GM12878 (cell line): ENCODE measurements at regions not wholly inside any gene's neighbourhood (a gene's known extent, or its start where the extent isn't known, plus 50 kb on each side); places are given as distances from the start of the nearest gene placed in this dataset.

Source experiments
- ATAC-seq: fragments of 200-7000 bp; cut with Tn5 transposase; 3 replicates; pipeline ENCODE4 v1.9.1; 2020; ENCODE audit warnings: mild to moderate bottlenecking, moderate library complexity
- BruUV-seq: library from RNA; stranded (reverse); fragments of 400-500 nt; replicated peaks from 2 replicates; lab custom pipeline; 2021; lab: Mats Ljungman, UMichigan
- CTCF ChIA-PET: fragments of 300-600 bp; sonication (Branson Sonifier 250); formaldehyde crosslinking; extraction: SDS; loops from one replicate; lab custom pipeline; 2021; ENCODE audit warnings: inconsistent platforms; lab: Yijun Ruan, JAX
- POLR2A ChIA-PET: fragments of 350-600 bp; formaldehyde crosslinking; extraction: SDS; loops from one replicate; lab custom pipeline; 2021; ENCODE audit warnings: inconsistent platforms; lab: Charles Lee
- RAD21 ChIA-PET: fragments of 300-600 bp; sonication (Branson Sonifier 250); formaldehyde crosslinking; loops from one replicate; lab custom pipeline; 2023; ENCODE audit warnings: antibody characterized with exemption; ENCODE audit not compliant: unreplicated experiment; lab: Charles Lee
- SMC1A ChIA-PET: fragments of 300-600 bp; sonication (Branson Sonifier 250); formaldehyde crosslinking; loops from one replicate; lab custom pipeline; 2023; ENCODE audit not compliant: unreplicated experiment, uncharacterized antibody; lab: Charles Lee
- DNase-seq: peaks from one replicate; pipeline ENCODE4 v3.0.0-alpha.2; 2011; ENCODE audit warnings: low read depth, low spot score
- FAIRE-seq: peaks from 3 replicates; lab custom pipeline; 2011; peaks lifted over from hg19 to GRCh38; lab: Jason Lieb, UNC
- H2AFZ ChIP-seq: 2 replicates; pipeline ENCODE4 v1.6.0; 2011; ENCODE audit warnings: low read depth, low read length, control low read depth; ENCODE audit not compliant: control insufficient read depth
- H3K27ac ChIP-seq: 2 replicates; pipeline ENCODE4 v1.5.1; 2011; ENCODE audit warnings: control low read depth; ENCODE audit not compliant: control insufficient read depth, insufficient read depth
- H3K27me3 ChIP-seq, 2 experiments: replicated peaks in 1 of 2; 2 replicates each; pipeline versions ENCODE4 v1.6.0 to v1.6.1; 2011; ENCODE audit warnings: low read length in 1 of 2; ENCODE audit not compliant: control insufficient read depth in 2 of 2, insufficient read depth in 2 of 2
- H3K36me3 ChIP-seq, 2 experiments: 2 replicates each; pipeline ENCODE4 v1.5.1; 2011; ENCODE audit warnings: low read length in 1 of 2; ENCODE audit not compliant: control insufficient read depth in 2 of 2, insufficient read depth in 2 of 2
- H3K4me1 ChIP-seq: 2 replicates; pipeline ENCODE4 v1.6.1; 2011; ENCODE audit warnings: mild to moderate bottlenecking, low read length, moderate library complexity, mixed read lengths; ENCODE audit not compliant: control insufficient read depth, insufficient read depth
- H3K4me2 ChIP-seq: 2 replicates; pipeline ENCODE4 v1.6.0; 2011; ENCODE audit warnings: control low read depth; ENCODE audit not compliant: control insufficient read depth, insufficient read depth
- H3K4me3 ChIP-seq: fragments of 200-600 bp; sonication (generic); 2 replicates; pipeline ENCODE4 v1.5.1; 2016
- H3K79me2 ChIP-seq: 2 replicates; pipeline ENCODE4 v1.6.0; 2011; ENCODE audit warnings: low read length; ENCODE audit not compliant: control insufficient read depth, insufficient read depth
- H3K9ac ChIP-seq: 2 replicates; pipeline ENCODE4 v1.8.0; 2011; ENCODE audit warnings: low read length, control low read depth, mixed read lengths; ENCODE audit not compliant: control insufficient read depth, insufficient read depth
- H3K9me3 ChIP-seq: replicated peaks from 3 replicates; pipeline ENCODE4 v1.5.1; 2011; ENCODE audit warnings: mild to moderate bottlenecking, low read length; ENCODE audit not compliant: control insufficient read depth, insufficient read depth
- H4K20me1 ChIP-seq: 2 replicates; pipeline ENCODE4 v1.6.0; 2011; ENCODE audit not compliant: control insufficient read depth, insufficient read depth
- CBFB ChIP-seq: IDR thresholded peaks from 2 replicates; pipeline ENCODE4 v1.6.1; 2016; ENCODE audit warnings: antibody characterized with exemption, low read depth
- CHD1 ChIP-seq: IDR thresholded peaks from 2 replicates; pipeline ENCODE4 v1.6.1; 2012; ENCODE audit warnings: low read depth, low read length, improper control_type of control experiment
- EZH2 ChIP-seq: IDR thresholded peaks from 2 replicates; pipeline ENCODE4 v1.6.1; 2012; ENCODE audit warnings: low read depth, mild to moderate bottlenecking, control low read depth, inconsistent platforms, low read length, borderline replicate concordance; ENCODE audit not compliant: control insufficient read depth
- GATAD2B ChIP-seq: fragments of 450-650 bp; conservative IDR thresholded peaks from 2 replicates; pipeline ENCODE4 v1.6.1; 2017; ENCODE audit warnings: low read depth, mild to moderate bottlenecking, moderate library complexity
- JUNB ChIP-seq: IDR thresholded peaks from 2 replicates; pipeline ENCODE4 v1.6.1; 2016; ENCODE audit warnings: antibody characterized with exemption, mild to moderate bottlenecking
- KAT2A ChIP-seq: conservative IDR thresholded peaks from 2 replicates; pipeline ENCODE4 v1.6.1; 2011; ENCODE audit warnings: low read depth, low read length; ENCODE audit not compliant: control insufficient read depth
- RAD21 ChIP-seq: IDR thresholded peaks from 2 replicates; pipeline ENCODE4 v1.6.1; 2011; ENCODE audit warnings: mild to moderate bottlenecking, low read depth, low read length, moderate library complexity; ENCODE audit not compliant: insufficient read depth
- RCOR1 ChIP-seq: conservative IDR thresholded peaks from 2 replicates; pipeline ENCODE4 v1.6.1; 2012; ENCODE audit warnings: low read depth, low read length, improper control_type of control experiment
- SRF ChIP-seq, 2 experiments: IDR thresholded peaks; 2 replicates each; pipeline ENCODE4 v1.6.1; 2011; ENCODE audit warnings: low read depth in 2 of 2, low read length in 2 of 2, mild to moderate bottlenecking in 1 of 2, moderate library complexity in 1 of 2
- WRNIP1 ChIP-seq: IDR thresholded peaks from 2 replicates; pipeline ENCODE4 v1.6.1; 2011; ENCODE audit warnings: low read depth, low read length, improper control_type of control experiment, borderline replicate concordance
- ZBTB4 ChIP-seq: fragments of 450-650 bp; formaldehyde crosslinking; IDR thresholded peaks from 2 replicates; pipeline ENCODE4 v1.4.0; 2022; ENCODE audit warnings: mild to moderate bottlenecking, moderate library complexity
- WGBS: methylation state at CpG from one replicate; pipeline ENCODE4 v1.1.6; 2016; ENCODE audit warnings: low lambda C conversion rate; ENCODE audit not compliant: insufficient replicate concordance, insufficient coverage; ENCODE audit errors: missing lambda C conversion rate; 5-methylcytosine and 5-hydroxymethylcytosine counted together
- in situ Hi-C: fragments of 300-500 bp; cut with MboI; formaldehyde crosslinking; loops from 9 replicates; pipeline ENCODE4 v1.14.3; 2018; ENCODE audit warnings: mixed read lengths
- intact Hi-C: fragments of 100-400 bp; cut with micrococcal nuclease; formaldehyde crosslinking; loops from one replicate; pipeline ENCODE4 v1.14.2; 2022; ENCODE audit not compliant: unreplicated experiment

DNA sequence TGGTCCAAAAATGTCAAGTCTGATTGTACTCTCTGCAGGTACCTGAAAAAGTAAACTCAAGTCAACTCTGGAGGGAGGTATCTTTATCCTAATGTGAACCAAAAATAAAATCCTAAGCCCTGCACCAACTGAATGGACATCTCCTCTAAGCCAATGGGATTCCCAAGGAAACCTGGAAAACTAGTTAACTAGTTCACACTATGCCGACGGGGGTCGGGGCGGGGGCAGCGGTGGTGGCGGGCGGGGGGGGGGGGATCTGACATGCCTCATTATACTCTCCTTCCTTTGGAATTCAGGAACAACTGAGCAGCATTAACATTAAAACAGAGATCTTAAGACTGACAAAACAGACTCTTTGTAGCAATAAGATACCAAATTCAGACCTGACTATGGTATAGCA, 452.6 kb upstream of the CAMK1G start:
- CTCF ChIA-PET: no interaction called here
- WGBS: no CpG with 5 or more reads among the region's 7 CpGs
- Histone ChIP-seq H2AFZ (no peak overlapping the region), H4K20me1 (no peaks in the 10 kb centered on the region), H3K27ac (no peak overlapping the region), H3K79me2 (no peaks in the 10 kb centered on the region), H3K4me1 (peaks cover 12% of the 10 kb centered on the region; the same call in 1 of the 2 replicates), H3K9ac (no peak overlapping the region), H3K9me3 (no peaks in the 10 kb centered on the region; the same call in 1 of the 3 replicates), H3K4me2 (no peak overlapping the region), H3K27me3 (no peaks in the 10 kb centered on the region), H3K4me3 (no peak overlapping the region), H3K36me3 (no peaks in the 10 kb centered on the region)
- RAD21 ChIA-PET: no interaction called here
- SMC1A ChIA-PET: no interaction called here
- no TSS peak for BruUV-seq
- no peak for FAIRE-seq
- ATAC-seq: no peak
- in situ Hi-C loops: no loop called here
- intact Hi-C loops: no loop called here
- no peak for DNase-seq
- no peak for TF ChIP-seq WRNIP1
- no peak for TF ChIP-seq KAT2A
- TF ChIP-seq CBFB: no peak
- no peak for TF ChIP-seq RAD21
- TF ChIP-seq ZBTB4 (CRISPR knock-in tag): no peak
- TF ChIP-seq RCOR1: no peak
- TF ChIP-seq JUNB: no peak
- TF ChIP-seq EZH2: no peak
- no peak for TF ChIP-seq CHD1
- no peak for TF ChIP-seq SRF (IDR thresholded peaks at IDR 0.05; ENCODE audit: low read depth in 2 of 2, low read length in 2 of 2)
- no peak for TF ChIP-seq GATAD2B
- POLR2A ChIA-PET: no interaction called here
